Subcutaneous abdominal adipose tissue (tissue), 5 donors: ENCODE measurements at regions not wholly inside any gene's neighbourhood (a gene's known extent, or its start where the extent isn't known, plus 50 kb on each side); places are given as distances from the start of the nearest gene placed in this dataset.

Source experiments
- H3K27ac ChIP-seq: one replicate; pipeline ENCODE4 v1.7.0; 2013; ENCODE audit warnings: low read depth, mild to moderate bottlenecking, inconsistent platforms, low read length, moderate library complexity
- H3K27me3 ChIP-seq, 5 donors: one replicate each; pipeline ENCODE4 v1.7.0; 2013; ENCODE audit warnings: low read length in 5 of 5, inconsistent platforms in 1 of 5; ENCODE audit not compliant: control insufficient read depth in 5 of 5, insufficient read depth in 4 of 5
- H3K36me3 ChIP-seq, 5 donors: one replicate each; pipeline ENCODE4 v1.7.0; 2013; ENCODE audit warnings: low read length in 5 of 5; ENCODE audit not compliant: control insufficient read depth in 5 of 5, insufficient read depth in 5 of 5
- H3K4me1 ChIP-seq, 5 donors: one replicate each; pipeline ENCODE4 v1.7.0; 2013; ENCODE audit warnings: low read length in 5 of 5, mild to moderate bottlenecking in 3 of 5, moderate library complexity in 1 of 5; ENCODE audit not compliant: control insufficient read depth in 5 of 5, insufficient read depth in 5 of 5
- H3K4me3 ChIP-seq, 5 donors: one replicate each; pipeline ENCODE4 v1.7.0; 2013; ENCODE audit warnings: low read length in 5 of 5, low read depth in 1 of 5
- H3K9ac ChIP-seq, 5 donors: one replicate each; pipeline ENCODE4 v1.7.0; 2013; ENCODE audit warnings: low read length in 5 of 5, mild to moderate bottlenecking in 4 of 5, moderate library complexity in 3 of 5
- H3K9me3 ChIP-seq, 5 donors: one replicate each; pipeline ENCODE4 v1.7.0; 2013; ENCODE audit warnings: low read length in 5 of 5; ENCODE audit not compliant: control insufficient read depth in 5 of 5
- donor health status: healthy.
- donor health status: healthy.
- donor health status: healthy.
- donor health status: healthy.
- donor health status: healthy.

- no peak overlapping the region for H3K9ac ChIP-seq
- no peaks in the 10 kb centered on the region for H3K4me1 ChIP-seq
- H3K27me3 ChIP-seq = peaks cover 0 to 15% (median 6%) of the 10 kb centered on the region in 5 donors
- no peak overlapping the region for H3K4me3 ChIP-seq
- no peaks in the 10 kb centered on the region for H3K36me3 ChIP-seq
- H3K9me3 ChIP-seq = peaks cover 0 to 4% (median 0%) of the 10 kb centered on the region in 5 donors
- no peak overlapping the region for H3K27ac ChIP-seq
Observed at GRCh38 chrX:39716802-39717540, 380.8 kb downstream of the BCOR start.

- H3K36me3 ChIP-seq = no peaks in the 10 kb centered on the region
- H3K9me3 ChIP-seq = peaks cover 0 to 3% (median 0%) of the 10 kb centered on the region in 5 donors
- no peak overlapping the region for H3K9ac ChIP-seq
- H3K27me3 ChIP-seq = peaks cover 0 to 19% (median 11%) of the 10 kb centered on the region in 5 donors
- H3K4me1 ChIP-seq = no peaks in the 10 kb centered on the region
- no peak overlapping the region for H3K27ac ChIP-seq
- H3K4me3 ChIP-seq = no peak overlapping the region
Observed at GRCh38 chrX:39718981-39719380, 378.8 kb downstream of the BCOR start.

- no peak overlapping the region for H3K9ac ChIP-seq
- H3K4me3 ChIP-seq = no peak overlapping the region
- H3K36me3 ChIP-seq = no peaks in the 10 kb centered on the region
- peaks cover 0 to 26% (median 13%) of the 10 kb centered on the region in 5 donors for H3K27me3 ChIP-seq
- no peaks in the 10 kb centered on the region for H3K9me3 ChIP-seq
- H3K4me1 ChIP-seq = peaks cover 0 to 2% (median 0%) of the 10 kb centered on the region in 5 donors
- H3K27ac ChIP-seq = no peak overlapping the region
Observed at GRCh38 chrX:39720945-39721344, 376.8 kb downstream of the BCOR start.

- peaks cover 0 to 8% (median 0%) of the 10 kb centered on the region in 5 donors for H3K4me1 ChIP-seq
- no peak overlapping the region for H3K27ac ChIP-seq
- H3K9me3 ChIP-seq = no peaks in the 10 kb centered on the region
- peaks cover 0 to 29% (median 13%) of the 10 kb centered on the region in 5 donors for H3K27me3 ChIP-seq
- no peak overlapping the region for H3K9ac ChIP-seq
- no peaks in the 10 kb centered on the region for H3K36me3 ChIP-seq
- no peak overlapping the region for H3K4me3 ChIP-seq
Observed at GRCh38 chrX:39721566-39722279, 376.0 kb downstream of the BCOR start.

GRCh38 chrX:39724544-39724943 is 373.2 kb downstream of the BCOR start:
- Histone ChIP-seq H3K4me3 (no peak overlapping the region), H3K27ac (no peak overlapping the region), H3K9ac (no peak overlapping the region), H3K4me1 (peaks cover 0 to 18% (median 0%) of the 10 kb centered on the region in 5 donors), H3K36me3 (no peaks in the 10 kb centered on the region), H3K9me3 (peaks cover 2 to 10% (median 6%) of the 10 kb centered on the region in 5 donors), H3K27me3 (peaks cover 0 to 28% (median 25%) of the 10 kb centered on the region in 5 donors)

GRCh38 chrX:39725114-39725513 is 372.6 kb downstream of the BCOR start:
- Histone ChIP-seq H3K9ac (no peak overlapping the region), H3K27me3 (peaks cover 0 to 28% (median 25%) of the 10 kb centered on the region in 5 donors), H3K4me3 (no peak overlapping the region), H3K9me3 (peaks cover 2 to 10% (median 9%) of the 10 kb centered on the region in 5 donors), H3K27ac (no peak overlapping the region), H3K36me3 (no peaks in the 10 kb centered on the region), H3K4me1 (peaks cover 0 to 18% (median 0%) of the 10 kb centered on the region in 5 donors)

GRCh38 chrX:39725928-39726619 is 371.7 kb downstream of the BCOR start:
- no peaks in the 10 kb centered on the region for H3K36me3 ChIP-seq
- H3K27me3 ChIP-seq = peaks cover 0 to 32% (median 32%) of the 10 kb centered on the region in 5 donors
- peaks cover 2 to 10% (median 9%) of the 10 kb centered on the region in 5 donors for H3K9me3 ChIP-seq
- peaks cover 0 to 26% (median 5%) of the 10 kb centered on the region in 5 donors for H3K4me1 ChIP-seq
- no peak overlapping the region for H3K9ac ChIP-seq
- no peak overlapping the region for H3K4me3 ChIP-seq
- H3K27ac ChIP-seq = no peak overlapping the region

GRCh38 chrX:39726771-39727170 is 371.0 kb downstream of the BCOR start:
- Histone ChIP-seq H3K27ac (no peak overlapping the region), H3K27me3 (peaks cover 0 to 39% (median 31%) of the 10 kb centered on the region in 5 donors), H3K4me1 (peaks cover 0 to 33% (median 12%) of the 10 kb centered on the region in 5 donors), H3K36me3 (no peaks in the 10 kb centered on the region), H3K9ac (no peak overlapping the region), H3K4me3 (no peak overlapping the region), H3K9me3 (peaks cover 2 to 10% (median 9%) of the 10 kb centered on the region in 5 donors)

GRCh38 chrX:39728025-39728424 is 369.7 kb downstream of the BCOR start:
- H3K36me3 ChIP-seq = no peaks in the 10 kb centered on the region
- H3K9ac ChIP-seq = no peak overlapping the region
- no peak overlapping the region for H3K4me3 ChIP-seq
- peaks cover 0 to 36% (median 26%) of the 10 kb centered on the region in 5 donors for H3K27me3 ChIP-seq
- H3K27ac ChIP-seq = no peak overlapping the region
- H3K4me1 ChIP-seq = peaks cover 0 to 33% (median 17%) of the 10 kb centered on the region in 5 donors
- H3K9me3 ChIP-seq = peaks cover 2 to 10% (median 9%) of the 10 kb centered on the region in 5 donors
